LNCAP (cell line): ENCODE measurements at regions not wholly inside any gene's neighbourhood (a gene's known extent, or its start where the extent isn't known, plus 50 kb on each side); places are given as distances from the start of the nearest gene placed in this dataset.

Experiments used
- TF ChIP-seq, protein P1 (sequence below): fragments of 450-650 bp; IDR thresholded peaks from 2 replicates; pipeline ENCODE4 v1.5.1; 2017; ENCODE audit warnings: mild to moderate bottlenecking

DNA sequence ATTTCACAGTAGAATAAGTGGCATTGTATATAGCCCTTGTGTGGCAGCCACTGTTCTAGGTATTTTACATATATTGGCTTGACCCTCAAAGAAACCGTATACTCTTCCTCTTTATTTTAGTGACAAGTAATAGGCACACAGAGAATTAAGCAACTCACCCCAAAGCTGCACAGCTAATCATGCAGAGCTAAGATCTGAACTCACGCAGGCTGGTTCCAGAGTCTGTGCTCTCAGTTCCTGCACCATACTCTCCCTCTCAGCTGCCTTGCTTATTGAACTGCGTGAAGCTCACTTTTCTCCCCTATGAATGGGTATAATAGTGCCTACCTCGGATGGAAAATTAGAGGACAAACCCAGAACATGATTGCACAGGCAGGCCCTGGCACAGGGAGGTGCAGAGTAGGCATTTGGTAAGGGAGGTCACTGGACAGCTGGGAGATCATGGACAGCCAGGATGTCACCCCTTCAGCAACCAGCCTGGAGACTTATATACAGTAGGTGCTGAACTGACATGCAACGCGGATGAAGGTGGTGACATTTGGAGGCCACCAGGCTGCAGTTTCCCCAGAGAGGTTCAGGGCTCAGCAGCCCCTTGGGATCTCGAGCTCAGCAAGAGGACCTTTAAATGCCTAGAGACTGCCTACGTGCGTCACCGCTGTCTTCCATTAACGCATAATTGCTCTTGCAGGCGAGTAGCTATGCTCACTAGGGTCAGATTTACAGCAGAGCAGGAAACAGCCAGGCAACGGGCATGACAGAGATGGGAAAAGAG, 78.4 kb upstream of the TP53I11 start:
- TF ChIP-seq, protein P1, sequence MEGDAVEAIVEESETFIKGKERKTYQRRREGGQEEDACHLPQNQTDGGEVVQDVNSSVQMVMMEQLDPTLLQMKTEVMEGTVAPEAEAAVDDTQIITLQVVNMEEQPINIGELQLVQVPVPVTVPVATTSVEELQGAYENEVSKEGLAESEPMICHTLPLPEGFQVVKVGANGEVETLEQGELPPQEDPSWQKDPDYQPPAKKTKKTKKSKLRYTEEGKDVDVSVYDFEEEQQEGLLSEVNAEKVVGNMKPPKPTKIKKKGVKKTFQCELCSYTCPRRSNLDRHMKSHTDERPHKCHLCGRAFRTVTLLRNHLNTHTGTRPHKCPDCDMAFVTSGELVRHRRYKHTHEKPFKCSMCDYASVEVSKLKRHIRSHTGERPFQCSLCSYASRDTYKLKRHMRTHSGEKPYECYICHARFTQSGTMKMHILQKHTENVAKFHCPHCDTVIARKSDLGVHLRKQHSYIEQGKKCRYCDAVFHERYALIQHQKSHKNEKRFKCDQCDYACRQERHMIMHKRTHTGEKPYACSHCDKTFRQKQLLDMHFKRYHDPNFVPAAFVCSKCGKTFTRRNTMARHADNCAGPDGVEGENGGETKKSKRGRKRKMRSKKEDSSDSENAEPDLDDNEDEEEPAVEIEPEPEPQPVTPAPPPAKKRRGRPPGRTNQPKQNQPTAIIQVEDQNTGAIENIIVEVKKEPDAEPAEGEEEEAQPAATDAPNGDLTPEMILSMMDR: no peak

DNA sequence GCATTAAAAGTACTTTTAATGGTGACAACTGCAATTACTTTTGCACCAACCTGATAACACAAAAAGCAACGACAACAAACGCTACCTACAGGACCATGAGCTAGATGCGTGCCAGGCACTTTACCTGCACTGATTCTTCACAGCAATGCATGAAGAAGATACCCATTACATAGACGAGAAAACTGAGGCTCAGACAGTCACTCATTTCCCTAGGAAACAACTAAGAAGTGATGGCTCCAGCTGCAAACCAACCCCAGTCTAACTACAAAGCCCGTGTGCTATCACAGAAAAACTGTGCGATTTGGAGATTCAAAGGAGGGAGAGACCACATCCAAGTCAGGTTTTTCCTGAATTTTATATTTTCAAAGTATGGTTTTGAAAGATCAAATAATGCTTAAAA, 80.1 kb upstream of the TP53I11 start:
- TF ChIP-seq, protein P1: no peak

DNA sequence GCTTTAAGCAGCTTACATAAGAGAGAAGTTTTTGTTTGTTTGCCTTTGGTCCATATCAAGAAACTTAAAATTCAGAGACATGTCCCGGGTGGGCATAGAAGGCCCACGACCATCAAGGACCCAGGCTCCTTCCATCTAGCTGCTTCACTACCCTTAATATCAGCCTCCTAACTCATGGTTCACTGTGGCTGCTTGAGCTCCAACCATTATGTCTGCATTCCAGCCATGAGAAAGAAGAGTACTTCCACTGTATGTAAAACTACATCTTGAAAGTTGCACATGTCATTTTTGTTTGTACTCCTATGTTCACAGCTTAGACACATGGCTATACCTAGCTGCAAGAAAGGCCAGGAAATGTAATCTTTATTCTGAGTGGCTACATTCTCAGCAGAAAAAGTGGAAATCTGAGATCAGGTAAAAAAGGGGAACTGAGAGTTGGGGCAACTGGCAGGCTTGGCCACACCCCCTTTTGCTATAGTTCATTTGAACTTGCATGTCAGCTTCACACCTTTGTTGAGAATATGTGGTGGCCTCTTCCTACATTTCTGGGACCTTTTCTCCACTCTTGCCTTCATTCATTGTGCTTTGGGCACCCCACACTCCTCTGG, 81.3 kb upstream of the TP53I11 start:
- TF ChIP-seq, protein P1: no peak

DNA sequence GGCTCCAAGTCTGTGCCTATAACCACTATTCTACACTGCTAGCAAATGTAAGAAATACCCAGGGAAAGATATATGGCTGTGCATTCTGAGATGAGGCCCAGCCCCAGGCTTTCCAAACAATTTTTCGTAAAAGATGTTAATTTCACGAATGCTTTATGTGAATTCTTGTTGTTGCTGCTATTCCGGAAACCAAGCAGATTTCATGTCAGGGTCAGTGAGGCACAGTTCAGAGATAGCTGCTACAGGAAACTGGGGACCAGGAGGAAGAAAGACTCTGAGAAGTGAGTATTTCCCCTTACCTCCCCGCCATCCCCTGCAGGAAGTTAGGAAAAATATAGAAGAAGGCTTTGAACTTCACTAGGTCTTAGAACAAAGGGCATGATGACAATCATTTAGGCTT, 84.7 kb upstream of the TP53I11 start:
- TF ChIP-seq, protein P1: no peak

DNA sequence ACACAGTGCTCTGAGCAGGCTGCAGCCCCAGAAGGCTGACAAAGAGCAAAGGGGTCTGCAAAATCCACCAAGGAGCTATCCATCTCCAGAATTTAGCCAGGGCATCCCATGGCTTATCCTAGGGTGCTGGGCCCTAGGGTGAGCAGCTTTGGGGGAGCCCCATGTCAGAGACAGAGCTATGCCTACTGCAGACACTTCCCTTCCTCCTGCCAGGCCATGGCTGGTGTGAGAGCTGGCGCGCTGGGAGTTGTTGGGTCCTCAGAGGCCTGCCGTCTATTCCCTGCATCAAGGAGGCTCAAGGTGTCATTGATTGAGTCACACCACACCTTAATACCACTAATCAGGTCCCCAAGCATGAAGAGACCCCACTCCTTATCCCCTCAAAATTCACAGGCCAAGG, 85.3 kb upstream of the TP53I11 start:
- TF ChIP-seq, protein P1: no peak

DNA sequence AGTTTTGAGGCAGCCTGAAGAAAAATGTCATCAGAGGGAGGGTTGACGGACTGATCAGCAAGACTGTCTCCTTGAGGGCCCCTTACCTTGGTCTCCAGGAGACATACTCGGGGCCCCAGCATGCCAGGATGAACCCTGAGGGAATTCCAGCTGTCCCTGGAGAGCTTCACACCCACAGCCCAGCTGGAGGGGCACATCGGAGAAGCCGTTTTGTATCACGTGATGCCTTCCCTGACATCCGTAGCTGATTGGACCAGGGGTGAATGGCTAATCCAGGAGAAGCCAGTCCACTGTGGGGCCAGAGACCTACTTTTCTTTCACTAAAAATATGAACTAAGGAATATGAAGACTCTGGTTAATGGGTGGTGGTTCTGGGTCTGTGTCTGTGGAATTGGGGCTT, 86.0 kb upstream of the TP53I11 start:
- TF ChIP-seq, protein P1: no peak

DNA sequence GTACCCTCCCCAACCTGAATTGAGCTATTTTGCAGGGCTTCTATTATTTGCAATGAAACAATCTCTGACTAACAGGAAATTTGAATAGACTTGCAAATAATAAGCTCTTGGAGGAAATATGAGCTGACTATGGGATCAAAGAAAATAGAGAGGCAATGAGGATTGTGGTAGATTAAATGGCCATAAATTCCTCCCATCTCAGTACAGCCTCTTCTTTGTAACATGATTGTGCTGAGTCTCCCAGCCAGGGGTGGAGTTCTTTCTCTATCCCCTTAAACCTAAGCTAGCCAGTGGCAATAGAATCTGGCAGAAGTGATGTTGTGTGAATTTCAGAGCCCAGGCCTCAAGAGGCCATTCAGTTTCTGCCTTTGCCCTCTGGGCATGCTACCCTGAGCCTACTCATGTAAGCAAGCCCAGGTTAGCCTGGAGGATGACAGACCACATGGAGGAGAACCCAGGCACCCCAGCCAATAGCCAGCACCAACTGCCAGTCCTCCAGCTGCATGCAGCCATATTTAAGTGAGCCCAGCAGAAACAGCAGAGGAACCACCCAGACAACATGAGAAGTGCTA, 86.8 kb upstream of the TP53I11 start:
- TF ChIP-seq, protein P1: no peak
